ENCODE measurements at regions not wholly inside any gene's neighbourhood (a gene's known extent, or its start where the extent isn't known, plus 50 kb on each side); places are given as distances from the start of the nearest gene placed in this dataset.

- TF ChIP-seq CTCF (IDR thresholded peaks at IDR 0.05; ENCODE audit: low read depth, low read length, poor library complexity, severe bottlenecking) (no peak), EZH2phosphoT487 (IDR thresholded peaks at IDR 0.05; ENCODE audit: borderline replicate concordance, low read length) (no peak)
Observed at GRCh38 chr16:66267292-66268014, 99.0 kb upstream of the CDH5 start.

All from DOHH2 (cell line).